ENCODE measurements at regions not wholly inside any gene's neighbourhood (a gene's known extent, or its start where the extent isn't known, plus 50 kb on each side); places are given as distances from the start of the nearest gene placed in this dataset.
"Not testable (repeated sequence)": the region's sequence is repeated elsewhere in the genome, so short reads cannot be mapped to it uniquely, and the experiment has no call there.

DNA sequence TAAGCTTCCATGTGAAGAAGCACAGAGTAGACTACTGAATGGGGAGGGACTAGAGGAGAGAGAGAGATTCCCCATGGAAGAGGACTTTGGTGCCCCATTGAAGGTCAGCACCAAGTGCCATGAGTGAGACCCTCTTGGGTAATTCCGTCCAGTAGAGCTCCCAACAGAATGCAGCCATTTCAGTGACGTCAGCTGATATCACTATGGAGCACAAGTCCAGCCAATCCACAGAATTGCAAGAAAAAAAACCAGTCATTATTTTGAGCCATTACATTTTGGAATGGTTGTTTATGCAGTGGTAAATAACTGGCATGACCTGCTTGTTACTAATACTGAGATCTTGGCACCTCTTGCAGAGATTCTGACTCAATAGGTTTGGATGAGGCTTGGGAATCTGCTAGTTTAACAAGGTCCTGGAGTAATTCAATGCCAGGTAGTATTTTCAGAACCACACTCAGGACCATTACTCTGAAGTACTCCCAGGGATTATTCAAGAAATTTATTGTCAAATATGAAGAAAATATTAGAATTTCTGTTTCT, 52.6 kb upstream of the SP8 start:
- no peak for DNase-seq

GRCh38 chr7:20839987-20840386, 53.3 kb upstream of the SP8 start:
- no peak for DNase-seq

DNA sequence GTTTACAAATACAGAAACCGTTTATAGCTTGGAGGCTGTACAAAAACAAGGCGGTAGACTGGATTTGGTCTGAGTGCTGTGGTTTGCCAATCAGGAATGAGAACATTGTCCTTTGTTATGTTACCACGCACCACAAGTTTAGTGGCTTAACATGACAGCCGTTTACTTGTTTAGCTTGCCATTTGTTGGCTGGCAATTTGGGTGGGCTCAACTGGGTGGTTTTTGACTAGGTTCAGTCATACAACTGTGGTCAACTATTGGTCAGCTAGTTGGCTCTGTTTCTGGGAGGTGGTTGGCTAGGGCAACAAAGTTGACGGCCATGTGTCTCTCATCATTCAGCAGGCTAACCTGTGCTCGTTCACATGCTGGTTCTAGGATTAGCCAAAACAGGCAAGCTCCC, 60.1 kb upstream of the SP8 start:
- DNase-seq: no peak

GRCh38 chr7:20858951-20859350, 72.3 kb upstream of the SP8 start:
- no peak for DNase-seq

- no peak for DNase-seq
Measured at GRCh38 chr7:20861468-20861867, 74.8 kb upstream of the SP8 start.

GRCh38 chr7:20862554-20862953, 75.9 kb upstream of the SP8 start:
- no peak for DNase-seq

DNA sequence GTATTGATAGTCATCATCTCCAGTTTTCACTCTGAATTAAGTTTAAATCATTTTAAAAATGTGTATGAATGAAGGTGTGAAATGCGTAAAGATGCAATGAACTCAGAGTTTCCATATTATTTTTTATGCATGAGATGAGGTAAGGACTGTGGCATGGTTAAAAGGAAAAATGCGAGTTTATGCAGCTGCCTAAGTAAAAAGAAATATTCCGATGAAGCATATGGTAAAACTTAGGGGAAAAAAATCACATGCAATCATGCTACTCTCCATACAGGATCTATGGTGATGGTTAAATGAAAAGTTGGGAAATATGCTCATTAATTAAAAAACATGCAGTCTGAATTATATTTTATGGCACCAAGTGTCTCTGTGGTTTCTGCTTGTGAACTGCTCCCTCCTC, 77.5 kb upstream of the SP8 start:
- DNase-seq: no peak

DNA sequence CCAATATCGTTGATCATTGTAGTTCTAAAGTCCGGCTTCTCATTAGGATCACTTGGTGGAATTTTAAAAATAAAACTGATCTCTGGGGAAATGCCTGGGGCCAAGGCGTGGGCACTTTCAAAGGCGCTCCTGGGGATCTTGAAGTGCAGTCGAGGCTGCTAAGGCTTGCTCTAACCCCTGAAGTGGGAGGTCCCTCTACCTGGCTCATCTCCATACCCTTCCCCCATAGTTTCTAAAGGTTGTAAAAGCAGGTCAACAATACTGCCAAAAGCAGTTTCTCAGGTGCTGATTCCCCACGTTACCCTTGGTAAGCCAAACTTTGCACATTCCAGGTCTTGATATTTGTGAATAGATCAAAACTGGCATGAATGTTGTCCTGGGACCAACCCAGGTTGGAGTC, 79.0 kb upstream of the SP8 start:
- DNase-seq: no peak

GRCh38 chr7:20870977-20871376, 84.3 kb upstream of the SP8 start:
- DNase-seq: no peak

DNA sequence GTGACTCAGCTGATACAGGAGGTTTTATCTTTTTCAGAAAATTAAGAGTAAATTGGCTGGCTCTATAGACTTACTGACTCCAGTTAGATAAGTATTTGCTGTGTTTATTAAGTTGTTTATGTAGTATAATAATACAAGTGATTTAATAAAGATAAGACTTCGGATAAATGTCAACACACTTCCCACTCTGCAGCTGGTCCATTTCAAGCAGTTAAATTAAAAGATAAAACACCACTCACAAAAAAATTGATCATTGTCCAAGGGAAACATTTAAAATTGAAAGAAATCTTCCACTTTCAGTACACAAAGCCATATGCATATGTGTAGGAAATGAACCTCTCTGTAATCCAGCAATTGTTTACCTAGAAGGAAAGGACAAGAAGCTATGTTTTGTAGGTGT, 106.1 kb upstream of the SP8 start:
- DNase-seq: no peak

DNA sequence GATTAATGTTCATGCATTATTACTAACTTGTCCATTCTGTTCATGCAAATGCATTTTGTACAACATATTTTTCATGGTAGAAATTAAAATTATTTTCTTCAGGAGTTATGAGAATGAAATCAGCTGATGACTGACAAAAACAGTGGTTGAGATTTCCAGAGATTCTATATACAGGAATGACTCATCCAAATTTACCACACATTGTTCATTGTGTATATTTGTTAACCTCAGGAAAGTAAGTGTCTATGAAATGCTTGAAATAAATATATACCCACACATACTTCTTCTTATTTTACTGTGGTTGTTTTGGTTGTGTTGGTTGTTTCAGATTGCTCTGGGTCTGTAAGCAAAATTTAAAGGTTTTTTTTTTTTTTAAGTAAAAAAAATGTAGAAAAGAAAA, 108.1 kb upstream of the SP8 start:
- no peak for DNase-seq

- DNase-seq: no peak
Measured at GRCh38 chr7:20895563-20895962, 108.9 kb upstream of the SP8 start.

GRCh38 chr7:20896996-20897395, 110.3 kb upstream of the SP8 start:
- DNase-seq: no peak

DNA sequence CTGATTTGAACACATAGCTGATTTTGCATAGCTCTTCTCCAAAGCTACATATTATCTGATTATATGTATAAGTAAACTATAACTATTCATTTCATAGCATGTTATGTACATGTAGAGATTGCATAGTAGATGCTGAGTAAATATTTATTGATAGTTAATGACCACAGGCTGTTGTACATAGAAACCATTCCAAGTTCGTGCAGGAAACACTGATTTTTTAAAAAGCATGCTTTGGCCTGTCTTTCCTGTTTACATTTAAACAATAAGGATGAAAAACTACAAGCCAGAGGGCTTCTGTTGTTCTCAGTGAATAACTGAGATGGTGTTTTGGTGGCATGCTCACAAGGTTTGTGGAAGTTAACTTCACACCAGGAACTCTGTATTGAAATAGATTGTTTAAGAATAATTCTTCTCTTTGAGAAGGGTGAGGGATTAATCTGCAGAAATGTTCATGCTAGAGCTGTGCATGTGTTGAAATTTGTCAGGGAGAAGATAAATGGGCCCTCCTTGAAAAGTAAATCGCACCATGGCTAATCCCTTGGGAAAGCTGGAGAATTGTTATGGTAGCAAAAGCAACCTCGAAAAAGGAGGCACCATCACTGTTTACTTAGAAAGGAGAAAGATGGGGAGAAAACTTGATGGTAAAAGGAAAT, 120.2 kb upstream of the SP8 start:
- DNase-seq: no peak

DNA sequence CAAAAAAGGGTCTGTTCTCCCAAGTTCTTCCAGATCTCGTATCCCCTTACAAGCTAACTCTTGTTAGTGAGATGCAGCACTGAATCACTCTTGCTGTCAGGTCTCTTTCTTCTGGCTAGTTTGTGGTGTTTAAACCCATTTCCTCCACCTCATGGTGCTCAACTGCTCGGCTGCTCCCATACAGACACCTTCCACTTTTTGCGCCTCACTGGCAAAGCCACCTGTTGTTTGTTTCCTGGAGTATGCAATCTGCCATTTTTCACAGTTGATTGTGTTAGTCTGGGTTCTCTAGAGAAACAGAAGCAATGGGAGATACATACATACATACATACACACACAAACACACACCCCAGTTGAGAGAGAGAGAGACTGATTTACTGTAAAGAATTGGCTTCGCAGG, 124.4 kb upstream of the SP8 start:
- no peak for DNase-seq

GRCh38 chr7:20913853-20914252, 127.2 kb upstream of the SP8 start:
- DNase-seq: no peak

GRCh38 chr7:20916311-20916710, 129.6 kb upstream of the SP8 start:
- no peak for DNase-seq

DNA sequence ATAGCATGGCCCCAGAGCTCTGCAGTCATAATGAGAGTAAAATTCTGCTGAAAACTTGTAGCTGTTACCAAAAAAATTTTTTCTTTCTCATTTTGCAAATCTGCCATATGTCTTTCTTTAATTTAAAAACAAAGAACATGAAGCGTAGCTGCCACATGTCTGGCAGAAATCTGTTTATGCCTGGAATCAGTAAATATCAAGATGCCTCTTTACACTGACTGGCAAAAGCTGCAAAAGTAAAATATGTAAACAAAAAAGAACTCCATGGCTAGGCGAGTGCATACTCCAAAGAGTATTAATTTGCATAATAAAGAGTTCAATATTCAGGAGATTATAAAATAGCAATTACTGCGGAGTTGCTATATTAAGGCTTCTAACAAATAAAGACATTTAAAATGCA, 130.9 kb upstream of the SP8 start:
- no peak for DNase-seq

DNA sequence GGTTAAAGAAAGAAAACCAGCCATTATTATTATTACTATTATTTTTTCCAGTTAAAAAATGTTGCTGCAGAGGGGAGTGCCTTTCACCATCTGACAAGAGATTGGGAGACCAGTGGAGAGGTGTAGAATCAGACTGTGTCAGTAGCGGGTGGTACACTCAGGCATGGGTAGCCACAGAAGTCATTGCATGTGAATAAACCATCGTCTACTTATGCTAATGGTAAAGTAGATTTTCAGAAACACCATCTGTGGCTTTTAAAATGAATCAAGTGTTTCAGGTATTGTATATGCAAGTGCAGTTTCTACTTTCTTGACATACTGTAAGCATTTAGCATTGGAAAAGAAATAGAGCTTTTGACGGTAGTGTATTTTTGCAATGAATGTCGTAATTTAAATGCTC, 131.5 kb upstream of the SP8 start:
- no peak for DNase-seq

DNA sequence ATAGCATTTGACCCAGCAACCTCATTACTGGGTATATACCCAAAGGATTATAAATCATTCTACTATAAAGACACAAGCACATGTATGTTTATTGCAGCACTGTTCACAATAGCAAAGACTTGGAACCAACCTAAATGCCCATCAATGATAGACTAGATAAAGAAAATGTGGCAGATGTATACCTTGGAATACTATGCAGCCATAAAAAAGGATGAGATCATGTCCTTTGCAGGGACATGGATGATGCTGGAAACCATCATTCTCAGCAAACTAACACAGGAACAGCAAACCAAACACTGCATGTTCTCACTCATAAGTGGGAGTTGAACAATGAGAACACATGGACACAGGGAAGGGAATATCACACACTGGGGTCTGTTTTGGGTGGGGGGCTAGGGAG, 140.5 kb upstream of the SP8 start:
- DNase-seq: not testable (repeated sequence)

DNA sequence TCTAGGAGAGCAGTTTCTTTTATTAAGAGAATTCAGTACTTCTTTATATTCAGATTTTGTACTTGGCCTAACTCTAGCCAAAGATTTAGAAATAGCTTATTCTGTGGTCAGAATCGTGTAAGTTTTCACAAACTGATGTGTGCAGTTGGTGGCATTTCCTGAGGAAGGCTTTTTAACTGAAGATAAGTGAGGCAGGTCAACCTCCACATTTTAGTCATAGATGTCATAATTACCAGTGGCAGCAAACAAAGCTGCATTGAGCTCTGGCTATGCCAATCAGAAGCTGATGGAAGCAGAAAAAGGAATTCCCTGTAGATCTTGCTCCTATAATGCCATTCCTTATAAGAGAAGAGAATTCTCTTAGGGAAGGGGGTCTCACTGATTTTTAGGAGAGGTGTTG, 141.3 kb upstream of the SP8 start:
- no peak for DNase-seq

- no peak for DNase-seq
Measured at GRCh38 chr7:20929199-20929598, 142.5 kb upstream of the SP8 start.

- DNase-seq: no peak
Measured at GRCh38 chr7:20931739-20932138, 145.1 kb upstream of the SP8 start.

- no peak for DNase-seq
Measured at GRCh38 chr7:20932785-20933527, 146.3 kb upstream of the SP8 start.

- no peak for DNase-seq
Measured at GRCh38 chr7:20945451-20945850, 158.8 kb upstream of the SP8 start.

Data from NCI-H510A (cell line).